CD4-positive, alpha-beta T cell treated with Interleukin-17A for 4 hours (primary cell): ENCODE measurements at regions not wholly inside any gene's neighbourhood (a gene's known extent, or its start where the extent isn't known, plus 50 kb on each side); places are given as distances from the start of the nearest gene placed in this dataset.
"Not testable (repeated sequence)": the region's sequence is repeated elsewhere in the genome, so short reads cannot be mapped to it uniquely, and the experiment has no call there.

Experiments
- DNase-seq: peaks from one replicate; pipeline ENCODE4 v3.0.0-alpha.2; 2020; ENCODE audit warnings: mixed read lengths

DNA sequence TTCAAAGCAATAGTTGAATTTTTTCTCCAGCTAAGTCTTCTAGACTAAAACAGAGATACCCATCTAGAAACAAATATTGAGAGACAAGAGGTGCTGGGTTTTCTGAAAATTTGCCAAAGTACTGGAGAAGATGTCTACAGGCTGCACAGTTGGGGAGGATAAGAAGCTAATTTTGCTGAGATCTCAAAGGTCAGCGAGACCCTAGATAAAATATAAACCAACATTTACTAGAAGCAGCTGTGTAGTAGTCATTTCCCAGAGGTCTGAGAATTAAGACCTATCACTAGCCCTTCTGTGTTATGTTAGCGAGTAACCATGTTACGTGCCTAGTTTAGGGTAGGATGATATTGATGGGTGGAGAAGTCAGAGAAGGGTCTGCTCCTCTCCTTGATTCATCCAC, 208.5 kb upstream of the TNC start:
- no peak for DNase-seq

DNA sequence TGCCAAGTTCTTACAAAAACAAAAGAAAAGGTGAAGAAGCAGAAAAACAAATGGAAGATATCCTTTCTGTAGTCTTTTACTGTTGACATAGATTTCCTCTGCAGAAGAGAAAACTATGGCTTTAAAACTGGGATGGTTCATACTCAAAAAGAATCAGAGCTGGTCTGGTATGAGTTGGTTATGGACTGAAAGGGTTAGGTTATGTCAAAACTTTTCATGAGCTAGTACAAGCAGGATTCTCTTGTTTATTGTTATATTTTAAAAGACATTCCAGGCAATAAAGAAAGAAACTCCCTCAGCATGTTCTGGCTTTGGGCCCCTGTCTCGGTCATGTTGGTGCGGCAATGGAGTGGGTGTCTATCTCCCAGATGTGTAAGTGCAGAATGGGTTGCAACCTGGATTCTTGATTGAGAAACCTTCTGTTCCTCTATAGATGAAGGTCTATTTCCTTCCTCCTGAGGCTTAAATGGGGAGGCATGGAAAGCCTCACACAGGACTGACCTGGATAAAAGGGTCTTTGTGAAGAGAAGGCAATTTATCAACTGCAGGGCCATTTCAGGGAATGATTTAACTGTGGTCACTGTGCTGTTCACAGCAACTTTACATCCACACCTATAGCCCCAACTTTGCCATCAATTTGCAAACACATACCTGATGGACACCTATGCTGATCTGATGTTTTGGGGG, 209.6 kb upstream of the TNC start:
- no peak for DNase-seq

DNA sequence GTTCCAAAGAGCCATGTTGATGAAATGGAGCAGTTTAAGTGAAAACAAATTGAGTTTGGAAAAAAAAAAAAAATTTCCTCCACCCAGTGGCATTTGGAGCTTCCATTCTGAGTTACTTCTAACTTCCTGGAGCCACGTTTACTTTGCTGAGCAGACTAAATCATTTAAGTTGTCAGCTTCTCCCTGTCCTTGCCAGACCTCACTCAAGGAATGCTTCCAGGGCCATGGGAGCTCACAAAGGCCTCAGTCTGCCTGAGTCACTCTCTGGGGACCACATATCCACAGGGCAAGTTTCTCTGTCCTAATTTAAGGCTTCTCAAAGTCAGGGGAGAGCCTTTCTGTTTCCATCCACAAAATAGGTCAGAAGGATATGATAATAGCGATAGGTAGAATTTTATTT, 210.3 kb upstream of the TNC start:
- no peak for DNase-seq

DNA sequence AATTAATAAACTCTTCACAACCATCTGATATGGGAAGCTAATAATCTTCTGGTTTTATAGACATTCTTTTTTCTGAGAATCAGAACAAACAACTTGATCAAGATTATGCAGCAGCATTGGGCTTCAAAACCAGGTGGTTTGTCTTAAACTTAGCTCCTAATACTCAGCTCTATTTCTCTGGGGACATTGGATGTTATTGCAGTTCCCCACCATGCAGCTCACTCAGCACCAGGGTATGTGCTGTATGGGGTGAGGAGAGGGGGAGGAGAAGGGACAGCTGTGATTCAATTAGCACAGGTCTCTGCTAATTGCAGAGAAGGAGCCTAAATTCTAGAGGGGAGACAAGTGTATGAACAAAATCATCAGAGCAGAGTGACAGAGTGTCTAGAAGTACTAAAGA, 210.7 kb upstream of the TNC start:
- DNase-seq, result no peak

DNA sequence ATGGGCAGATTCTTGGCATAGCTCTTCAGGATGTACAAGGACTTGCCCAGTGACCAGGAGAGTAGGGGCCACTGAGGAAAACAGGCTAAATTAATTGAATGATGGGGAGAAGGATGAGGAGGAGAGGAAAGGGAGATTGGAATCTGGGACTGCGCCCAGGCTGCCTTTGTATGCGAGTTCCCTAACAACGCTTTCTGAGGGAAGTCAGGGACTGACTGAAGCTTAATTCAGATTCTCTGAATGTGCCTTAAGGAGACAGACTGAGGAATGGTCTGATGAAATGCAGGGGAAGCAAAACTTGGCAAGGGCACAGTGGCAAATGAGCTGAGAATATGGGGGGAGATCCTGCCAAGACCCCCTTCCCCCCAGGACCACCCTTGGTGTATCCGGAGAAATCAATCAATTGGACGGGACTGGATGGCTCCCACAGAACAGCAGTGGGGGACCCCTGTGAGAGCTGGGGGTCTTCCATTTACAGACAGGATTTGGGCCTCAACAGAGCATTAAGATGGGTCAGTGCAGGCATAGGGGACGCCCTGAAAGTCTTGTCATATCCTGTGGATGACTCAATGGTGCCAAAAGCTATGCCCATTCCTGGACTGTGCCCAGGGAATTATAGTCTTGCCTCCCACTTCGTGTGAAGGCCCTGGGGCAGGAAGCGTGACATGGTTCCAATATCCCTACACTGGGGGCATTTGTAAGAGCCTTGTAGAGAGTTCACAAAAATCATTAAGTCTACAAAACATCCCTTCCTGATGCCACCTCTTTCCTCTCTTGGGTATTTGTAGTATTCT, 215.5 kb upstream of the TNC start:
- no peak for DNase-seq

DNA sequence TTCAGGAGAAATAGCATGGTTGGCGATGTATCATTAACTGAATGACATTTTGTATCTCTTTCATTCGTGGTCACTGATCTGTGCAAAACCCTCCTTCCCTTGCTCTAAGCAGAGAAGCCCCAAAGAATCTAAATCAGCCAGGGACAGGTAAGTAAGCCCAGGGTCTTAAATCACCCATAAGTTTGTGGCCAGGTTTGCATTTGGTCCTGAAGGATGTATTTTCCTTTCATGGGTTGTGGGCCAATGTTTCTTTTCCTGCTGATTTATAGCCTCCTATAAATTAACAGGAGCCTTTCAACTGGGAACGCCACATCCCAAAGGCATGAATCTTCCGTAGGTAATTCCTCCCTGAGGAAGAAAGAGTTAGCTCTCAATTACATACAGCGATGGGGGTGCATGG, 217.5 kb upstream of the TNC start:
- no peak for DNase-seq

DNA sequence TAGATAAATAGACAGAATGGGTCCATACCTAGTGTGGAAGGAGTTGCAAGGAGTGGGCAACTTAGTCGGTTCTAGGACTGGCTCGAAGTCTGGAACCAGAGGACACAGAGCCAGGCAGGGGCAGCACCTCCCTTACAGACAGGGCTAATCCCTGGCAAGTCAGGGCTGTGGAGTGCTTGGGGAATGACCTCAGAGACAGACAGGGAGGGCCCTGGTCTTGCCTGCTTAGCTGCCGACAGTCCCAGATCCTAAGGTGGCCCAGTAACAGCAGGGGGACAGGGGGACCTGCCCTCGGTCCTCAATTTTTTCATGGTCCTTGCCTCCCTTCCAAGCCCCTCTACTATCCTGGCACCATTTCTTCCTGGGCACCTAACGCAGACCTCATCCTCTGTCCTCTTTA, 222.4 kb upstream of the TNC start:
- DNase-seq, result no peak

DNA sequence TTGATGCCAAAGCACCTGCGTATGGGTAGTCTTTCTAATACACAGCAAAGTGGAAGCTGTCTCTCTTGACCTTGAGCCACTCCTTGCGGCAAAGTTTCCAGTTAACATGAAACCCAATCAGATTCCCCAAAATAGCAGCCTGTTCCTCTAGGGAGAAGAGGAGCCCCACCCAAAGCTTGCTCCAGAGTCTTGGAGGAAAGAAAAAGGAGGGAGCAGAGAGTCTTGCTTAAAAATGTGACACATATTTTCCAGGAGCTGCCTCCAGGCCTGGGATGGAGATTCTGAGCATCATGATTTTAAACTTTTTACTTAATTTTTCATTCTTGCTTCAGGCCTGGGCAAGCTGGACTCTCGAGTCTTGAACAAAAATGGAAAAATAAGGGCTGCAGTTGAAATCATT, 223.5 kb upstream of the TNC start:
- DNase-seq, result no peak

DNA sequence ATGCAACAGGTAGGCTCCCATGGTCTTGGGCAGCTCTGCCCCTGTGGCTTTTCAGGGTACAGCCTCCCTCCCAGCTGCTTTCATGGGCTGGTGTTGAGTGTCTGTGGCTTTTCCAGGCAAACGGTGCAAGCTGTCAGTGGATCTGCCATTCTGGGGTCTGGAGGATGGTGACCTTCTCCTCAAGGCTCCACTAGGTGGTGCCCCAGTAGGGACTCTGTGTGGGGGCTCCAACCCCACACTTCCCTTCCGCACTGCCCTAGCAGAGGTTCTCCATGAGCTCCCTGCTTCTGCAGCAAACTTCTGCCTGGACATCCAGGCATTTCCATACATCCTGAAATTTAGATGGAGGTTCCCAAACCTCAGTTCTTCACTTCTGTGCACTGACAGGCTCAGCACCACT, 229.8 kb upstream of the TNC start:
- DNase-seq, result not testable (repeated sequence)

DNA sequence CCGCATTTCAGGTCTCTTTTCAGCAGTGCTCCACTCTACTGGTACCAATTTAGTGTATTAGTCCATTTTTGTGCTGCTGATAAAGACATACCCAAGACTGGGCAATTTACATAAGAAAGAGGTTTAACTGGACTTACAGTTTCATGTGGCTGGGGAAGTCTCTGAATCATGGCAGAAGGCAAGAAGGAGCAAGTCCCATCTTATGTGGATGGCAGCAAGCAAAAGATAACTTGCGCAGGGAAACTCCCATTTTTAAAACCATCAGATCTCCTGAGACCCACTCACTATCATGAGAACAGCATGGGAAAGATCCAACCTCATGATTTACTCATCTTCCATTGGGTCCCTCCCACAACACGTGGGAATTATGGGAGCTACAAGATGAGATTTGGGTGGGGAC, 231.0 kb upstream of the TNC start:
- not testable (repeated sequence) for DNase-seq

DNA sequence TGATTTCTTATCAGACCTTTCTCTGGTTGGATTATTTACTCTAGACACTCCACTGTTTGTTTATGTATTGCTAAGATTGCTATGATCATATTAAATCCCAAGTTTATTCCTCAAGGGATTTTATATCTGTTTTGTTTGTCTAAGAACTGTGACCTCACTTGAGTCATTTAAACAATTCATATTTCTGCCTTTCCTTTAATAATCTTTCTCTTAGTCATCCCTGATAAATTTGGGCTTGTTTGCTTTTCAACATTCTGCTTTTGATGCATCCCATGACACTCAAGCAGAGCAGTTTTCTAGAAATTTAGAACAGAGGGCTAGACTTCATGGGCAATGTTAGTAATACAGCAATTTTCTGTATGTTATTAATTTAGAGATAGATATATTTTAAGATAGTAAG, 231.6 kb upstream of the TNC start:
- no peak for DNase-seq

DNA sequence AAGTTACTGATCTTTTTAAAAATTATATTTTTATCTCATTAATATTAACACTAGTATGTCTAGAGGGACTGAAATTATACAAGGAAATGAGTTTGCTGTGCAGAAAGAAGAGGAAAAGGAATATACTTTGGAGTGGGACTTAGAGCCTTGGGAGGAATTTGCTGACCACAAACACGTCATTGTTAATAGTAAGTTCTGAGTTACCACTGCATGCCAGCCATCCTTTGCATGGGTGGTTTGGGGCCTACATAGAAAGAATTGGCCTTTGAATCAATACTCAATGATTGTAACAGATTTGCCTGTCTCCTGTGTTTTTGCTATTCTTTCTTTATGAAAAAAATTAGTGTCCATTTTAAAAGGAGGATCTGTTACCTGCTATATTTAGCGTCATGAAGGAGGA, 232.6 kb upstream of the TNC start:
- DNase-seq, result no peak

DNA sequence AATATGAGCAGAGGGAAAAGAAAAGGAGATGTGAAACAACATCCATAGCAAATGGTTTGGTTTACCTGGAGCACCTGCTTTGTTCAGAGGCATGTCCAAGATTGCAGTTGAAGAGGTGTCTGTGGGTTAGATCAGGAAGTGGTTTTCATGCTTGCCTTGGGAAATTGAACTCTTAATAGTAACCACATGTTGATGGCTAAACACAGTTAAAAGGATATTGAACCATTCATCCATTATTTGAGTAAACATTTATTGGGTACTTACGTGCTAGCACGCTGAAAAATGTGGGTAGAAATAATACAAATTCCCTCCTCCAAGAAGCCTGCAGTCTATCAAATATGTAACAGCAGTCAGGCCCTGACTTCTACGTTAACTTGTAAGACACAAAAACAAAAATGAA, 235.7 kb upstream of the TNC start:
- no peak for DNase-seq

DNA sequence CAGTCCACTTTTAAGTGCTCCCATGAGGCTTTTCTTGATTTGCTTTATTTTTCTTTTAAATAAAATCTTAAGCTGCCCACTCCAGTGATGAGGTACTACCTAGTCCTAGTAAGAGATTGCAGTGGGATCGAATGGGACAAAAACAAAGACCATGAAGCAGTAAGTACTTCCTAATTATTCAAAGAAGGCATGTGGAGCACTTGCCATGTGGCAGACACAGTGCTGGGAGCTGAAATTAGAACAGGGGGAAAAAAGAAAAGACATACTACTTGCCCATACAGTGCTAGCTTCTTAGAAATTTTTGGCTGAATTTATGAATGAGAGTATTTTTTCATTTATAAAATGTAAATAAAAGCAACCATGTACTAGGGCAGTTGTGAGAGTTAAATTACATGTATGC, 239.9 kb upstream of the TNC start:
- DNase-seq, result no peak

DNA sequence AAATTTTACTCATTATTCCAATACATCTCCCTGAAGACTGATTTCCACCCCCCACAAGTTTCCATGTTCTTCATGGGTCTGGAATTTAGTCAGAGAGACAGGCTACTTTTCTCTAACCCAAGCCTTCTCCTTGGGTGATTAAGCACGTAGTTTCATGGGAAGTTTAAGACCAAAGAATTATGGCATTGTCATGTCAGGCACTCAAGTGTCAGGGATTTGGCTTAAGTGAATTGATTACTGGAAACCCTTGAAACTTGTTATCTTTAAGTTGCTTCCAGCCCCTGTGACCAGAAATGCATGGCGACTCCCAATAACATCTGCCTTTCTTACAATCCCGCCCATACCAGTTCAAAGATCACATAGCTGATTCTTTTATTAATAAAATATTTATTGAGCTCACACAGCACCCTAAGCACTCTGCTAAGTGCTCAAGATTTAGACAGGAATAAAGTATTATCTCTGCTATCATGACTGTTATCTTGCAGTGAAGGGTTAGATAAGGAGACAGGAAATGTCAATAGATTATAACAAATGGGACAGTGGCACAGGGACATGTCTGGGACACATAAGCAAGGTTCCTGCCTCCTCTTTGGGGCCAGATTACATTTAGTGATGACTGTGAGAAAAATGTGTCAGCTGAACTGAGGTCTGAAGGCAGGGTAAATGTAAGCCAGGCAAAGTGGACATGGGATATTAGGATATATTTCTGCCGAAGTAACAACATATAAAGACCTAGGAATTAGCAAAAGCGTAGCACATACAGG, 241.2 kb upstream of the TNC start:
- no peak for DNase-seq

DNA sequence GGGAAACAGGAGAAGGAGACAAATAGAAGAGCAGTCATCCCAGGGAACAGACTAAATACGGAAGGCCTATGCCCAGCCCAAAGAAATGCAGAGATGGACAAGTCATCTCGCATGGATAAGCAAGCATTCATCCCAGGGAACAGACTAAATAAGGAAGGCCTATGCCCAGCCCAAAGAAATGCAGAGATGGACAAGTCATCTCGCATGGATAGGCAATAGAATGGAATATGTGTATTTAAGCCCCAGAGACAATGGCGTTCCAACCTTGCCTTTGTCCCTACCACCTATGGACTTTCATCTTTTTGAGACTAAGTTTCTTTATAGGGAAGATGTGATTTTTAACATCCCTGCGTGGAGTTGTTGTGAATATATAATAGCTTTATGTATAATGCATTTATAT, 242.2 kb upstream of the TNC start:
- no peak for DNase-seq

DNA sequence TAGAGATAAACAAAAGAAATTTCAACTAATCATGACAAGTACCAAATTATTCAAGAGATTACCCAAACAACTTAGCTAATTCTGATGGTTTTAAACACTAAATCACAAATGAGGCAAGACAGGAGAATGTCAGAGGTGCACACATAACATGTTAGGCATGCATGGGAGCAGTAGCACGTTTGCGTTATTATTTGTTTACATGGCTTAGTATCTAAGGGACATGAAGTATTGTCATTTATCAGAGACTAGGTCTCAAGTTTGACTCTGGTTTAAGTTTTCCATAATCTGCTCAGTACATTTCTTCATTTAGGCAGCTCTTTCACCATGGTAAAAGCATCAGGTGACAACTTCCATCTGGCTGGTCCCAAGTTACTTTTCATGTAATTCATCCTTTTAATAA, 244.1 kb upstream of the TNC start:
- DNase-seq, result no peak

DNA sequence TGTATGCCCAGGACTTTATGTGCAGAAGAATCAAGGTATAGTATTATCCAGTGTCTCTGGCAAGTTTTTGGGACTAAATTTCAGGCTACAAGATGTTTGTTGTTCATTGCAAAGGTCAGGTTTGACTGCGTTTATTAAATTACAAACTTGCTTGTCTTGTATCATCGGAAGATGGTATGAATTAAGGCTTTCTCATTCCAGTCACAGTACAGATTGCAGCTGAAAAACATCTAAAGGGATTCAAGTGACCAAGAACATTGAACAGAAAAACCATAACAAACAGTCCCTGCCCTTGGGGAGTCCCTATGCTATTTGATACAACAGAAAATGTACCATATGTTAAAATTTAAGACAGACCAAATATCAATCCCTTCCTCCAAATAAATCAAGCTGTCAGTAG, 244.7 kb upstream of the TNC start:
- DNase-seq, result no peak

DNA sequence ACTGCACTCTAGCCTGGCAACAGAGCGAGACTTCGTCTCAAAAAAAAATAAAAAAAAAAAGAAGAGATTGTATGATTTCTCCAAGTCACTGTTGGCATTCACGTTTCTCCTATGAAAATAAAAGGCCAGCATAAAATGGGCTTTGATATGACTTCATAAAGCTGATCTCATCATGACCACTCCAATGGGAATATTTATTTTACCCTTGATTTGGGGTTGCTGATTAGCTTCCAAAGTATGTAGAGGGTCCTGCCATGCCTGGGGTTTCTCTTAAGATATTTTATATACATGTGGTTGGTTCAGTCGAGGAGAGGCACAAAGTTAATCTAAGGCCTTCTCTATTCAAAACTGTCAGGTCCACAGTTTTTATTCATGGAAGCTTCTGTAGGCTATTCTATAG, 247.0 kb upstream of the TNC start:
- DNase-seq, result no peak

DNA sequence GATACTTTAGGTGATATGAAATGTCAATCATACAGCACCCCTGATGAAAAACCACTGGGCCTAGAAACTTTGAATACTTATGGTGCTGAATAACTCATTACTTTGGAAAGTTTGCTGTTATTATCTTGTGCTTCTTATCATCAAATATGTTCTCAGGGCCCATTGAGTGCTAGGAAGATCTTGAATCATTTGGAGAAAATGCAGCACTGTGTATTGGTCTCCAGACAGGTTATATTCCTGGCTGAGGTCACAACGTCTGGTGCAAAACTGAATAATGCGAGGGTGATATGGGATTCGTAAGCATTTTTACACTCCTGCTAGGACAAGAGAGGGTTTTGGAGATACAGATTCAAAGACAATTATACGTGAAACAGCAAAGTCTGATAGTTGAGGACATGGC, 249.4 kb upstream of the TNC start:
- no peak for DNase-seq

DNA sequence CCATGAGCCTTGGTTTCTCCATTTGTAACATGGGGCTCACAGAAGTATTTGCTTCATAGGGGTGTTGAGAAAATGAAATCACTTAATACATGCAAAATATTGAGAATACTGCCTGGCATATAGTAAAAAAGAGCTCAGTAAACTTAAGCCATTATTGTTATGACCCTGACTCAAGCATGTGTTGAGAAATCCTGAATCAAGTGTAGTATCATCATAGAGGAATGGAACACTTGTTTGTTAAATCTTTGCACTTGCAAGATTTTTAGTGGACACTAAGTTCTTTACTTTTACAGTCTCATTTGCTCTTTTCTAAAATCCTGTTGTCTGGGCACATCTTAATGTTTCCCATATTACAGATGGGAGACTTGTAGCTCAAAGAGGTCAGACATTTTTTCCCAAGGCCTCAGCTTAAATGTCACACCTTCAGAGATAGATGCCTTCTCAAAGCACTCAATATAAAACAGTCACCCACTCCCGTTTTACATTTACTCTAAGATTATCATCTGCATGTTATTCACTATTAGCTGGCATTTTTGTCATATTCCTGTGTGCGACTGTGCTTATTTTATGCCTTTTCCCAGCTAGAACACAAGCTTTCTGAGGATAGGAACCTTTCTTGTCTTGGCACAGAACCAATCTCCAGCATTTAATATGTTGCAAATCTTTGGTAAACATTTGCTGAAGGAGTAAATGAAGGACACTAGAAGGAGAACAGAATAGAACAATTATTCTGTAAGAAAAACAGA, 250.0 kb upstream of the TNC start:
- no peak for DNase-seq

DNA sequence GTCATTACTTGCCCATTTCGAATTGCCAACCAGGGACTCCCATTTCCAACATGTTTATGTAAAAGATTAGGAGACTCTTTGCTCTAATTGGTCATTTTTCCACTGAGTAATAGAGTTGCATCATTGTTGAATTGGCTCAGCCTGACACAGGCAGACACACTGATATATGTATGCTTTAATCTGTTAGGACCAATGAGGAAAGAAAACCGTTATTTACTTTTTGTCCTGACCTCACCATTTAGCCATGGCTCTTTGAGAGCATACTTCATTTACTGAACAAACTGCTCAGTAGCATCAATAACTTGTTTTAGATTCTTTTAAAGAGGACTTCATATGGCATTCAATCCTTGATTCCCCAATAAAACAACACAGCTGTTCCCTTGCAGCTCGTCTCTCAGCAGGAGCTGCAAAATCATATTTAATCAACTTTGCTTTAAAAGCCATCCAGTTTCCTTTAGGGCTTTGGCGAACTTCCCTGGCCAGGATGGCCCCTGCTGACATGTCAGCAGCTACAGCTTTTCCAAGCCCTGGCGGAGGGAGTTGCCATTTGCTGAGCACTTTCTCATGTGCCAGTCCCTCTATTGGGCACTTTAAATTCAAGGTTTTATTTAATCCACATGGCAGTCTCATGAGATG, 251.5 kb upstream of the TNC start:
- DNase-seq, result no peak
